Spleen (tissue), 7 donors: ENCODE measurements at regions not wholly inside any gene's neighbourhood (a gene's known extent, or its start where the extent isn't known, plus 50 kb on each side); places are given as distances from the start of the nearest gene placed in this dataset.

Experiments
- CTCF ChIP-seq, 11 experiments: fragments of 200-600 bp in 7 of 11; fragments of 450-650 bp in 4 of 11; sonication (generic) in 4 of 11; IDR thresholded peaks in 8 of 11; conservative IDR thresholded peaks in 3 of 11; 1 replicate in 7 of 11; 2 replicates in 4 of 11; pipeline versions ENCODE4 v1.4.0 to v1.8.0; 2016 to 2021; ENCODE audit warnings: antibody characterized with exemption in 11 of 11, inconsistent platforms in 4 of 11, mild to moderate bottlenecking in 1 of 11
- POLR2A ChIP-seq, 3 donors: fragments of 450-650 bp; IDR thresholded peaks; one replicate each; pipeline ENCODE4 v1.5.1; 2017; ENCODE audit warnings: antibody characterized with exemption in 3 of 3, mild to moderate bottlenecking in 1 of 3
- POLR2AphosphoS5 ChIP-seq, 3 donors: sonication (generic); formaldehyde crosslinking; IDR thresholded peaks; one replicate each; pipeline ENCODE4 v1.5.1; 2017; ENCODE audit warnings: antibody characterized with exemption in 3 of 3
- donor health status: DM: no; HTN: no; CAD: no; lungs with moderate emphysema.
- donor health status: DM: no; HTN: no; CAD: no.
- donor health status: DM: no; HTN: no; CAD: no.

GRCh38 chr7:106795877-106796231 is 69.2 kb upstream of the PIK3CG start:
- TF ChIP-seq CTCF (IDR thresholded peaks at IDR 0.05 in 8 of 11, conservative IDR thresholded peaks at IDR 0.05 in 3 of 11) (no peak), POLR2AphosphoS5 (IDR thresholded peaks at IDR 0.05) (no peak), POLR2A (IDR thresholded peaks at IDR 0.05) (no peak)
